NCI-H2196 treated with DMSO at 0.1 percent for 48 hours (cell line): ENCODE measurements at regions not wholly inside any gene's neighbourhood (a gene's known extent, or its start where the extent isn't known, plus 50 kb on each side); places are given as distances from the start of the nearest gene placed in this dataset.
"Not testable (repeated sequence)": the region's sequence is repeated elsewhere in the genome, so short reads cannot be mapped to it uniquely, and the experiment has no call there.

ENCODE experiments used
- DNase-seq: peaks from one replicate; lab custom pipeline; 2025; ENCODE audit not compliant: unreplicated experiment; lab: John Stamatoyannopoulos, UW

- no peak for DNase-seq
These were observed 942.5 kb upstream of the CITED2 start for GRCh38 chr6:140316966-140317365.

- no peak for DNase-seq
These were observed 940.2 kb upstream of the CITED2 start for GRCh38 chr6:140314682-140315081.

- no peak for DNase-seq
These were observed 936.7 kb upstream of the CITED2 start for GRCh38 chr6:140311146-140311545.

- DNase-seq: no peak
These were observed 928.9 kb upstream of the CITED2 start for GRCh38 chr6:140303218-140303949.

- no peak for DNase-seq
These were observed 925.9 kb upstream of the CITED2 start for GRCh38 chr6:140300331-140300730.

GRCh38 chr6:140289186-140289585 lies 914.7 kb upstream of the CITED2 start:
- no peak for DNase-seq

- DNase-seq: no peak
These were observed 911.7 kb upstream of the CITED2 start for GRCh38 chr6:140285998-140286690.

- no peak for DNase-seq
These were observed 911.0 kb upstream of the CITED2 start for GRCh38 chr6:140285471-140285870.

GRCh38 chr6:140284871-140285270 lies 910.4 kb upstream of the CITED2 start:
- no peak for DNase-seq

- no peak for DNase-seq
These were observed 908.7 kb upstream of the CITED2 start for GRCh38 chr6:140283197-140283596.

- DNase-seq: no peak
These were observed 907.3 kb upstream of the CITED2 start for GRCh38 chr6:140281767-140282166.

- DNase-seq: no peak
These were observed 906.8 kb upstream of the CITED2 start for GRCh38 chr6:140281236-140281635.

- DNase-seq: no peak
These were observed 902.3 kb upstream of the CITED2 start for GRCh38 chr6:140276719-140277118.

GRCh38 chr6:140276133-140276532 lies 901.7 kb upstream of the CITED2 start:
- no peak for DNase-seq

GRCh38 chr6:140275725-140276124 lies 901.3 kb upstream of the CITED2 start:
- DNase-seq: no peak

- DNase-seq: no peak
These were observed 900.1 kb upstream of the CITED2 start for GRCh38 chr6:140274548-140274947.

- DNase-seq: no peak
These were observed 897.4 kb upstream of the CITED2 start for GRCh38 chr6:140271759-140272377.

- DNase-seq: no peak
These were observed 895.2 kb upstream of the CITED2 start for GRCh38 chr6:140269591-140270165.

- DNase-seq: no peak
These were observed 890.0 kb upstream of the CITED2 start for GRCh38 chr6:140264431-140264830.

- DNase-seq: not testable (repeated sequence)
These were observed 883.9 kb upstream of the CITED2 start for GRCh38 chr6:140258302-140258701.

- no peak for DNase-seq
These were observed 881.8 kb upstream of the CITED2 start for GRCh38 chr6:140256248-140256647.

- no peak for DNase-seq
These were observed 878.6 kb upstream of the CITED2 start for GRCh38 chr6:140253096-140253495.
